MM.1S (cell line): ENCODE measurements at regions not wholly inside any gene's neighbourhood (a gene's known extent, or its start where the extent isn't known, plus 50 kb on each side); places are given as distances from the start of the nearest gene placed in this dataset.

Experiments
- DNase-seq: peaks from one replicate; pipeline ENCODE4 v3.0.0-alpha.2; 2015
- H2AFZ ChIP-seq: fragments of 300-600 bp; sonication (generic); 2 replicates; pipeline ENCODE4 v1.6.0; 2016; ENCODE audit warnings: antibody characterized with exemption, low read length
- H3F3A ChIP-seq: fragments of 300-600 bp; sonication (generic); 2 replicates; pipeline ENCODE4 v1.6.1; 2016; ENCODE audit warnings: mild to moderate bottlenecking, antibody characterized with exemption, low read length, moderate library complexity, mixed read lengths; ENCODE audit not compliant: insufficient read depth
- H3K27ac ChIP-seq: fragments of 300-600 bp; sonication (generic); 2 replicates; pipeline ENCODE4 v1.5.1; 2016; ENCODE audit warnings: mild to moderate bottlenecking, low read length
- H3K27me3 ChIP-seq: fragments of 300-600 bp; sonication (generic); replicated peaks from 2 replicates; pipeline ENCODE4 v1.6.0; 2016; ENCODE audit warnings: low read length; ENCODE audit not compliant: insufficient read depth
- H3K36me3 ChIP-seq: fragments of 300-600 bp; sonication (generic); replicated peaks from 2 replicates; pipeline ENCODE4 v1.6.1; 2016; ENCODE audit warnings: mild to moderate bottlenecking, low read length, mixed read lengths; ENCODE audit not compliant: insufficient read depth
- H3K4me1 ChIP-seq: fragments of 300-600 bp; sonication (generic); 2 replicates; pipeline ENCODE4 v1.6.1; 2016; ENCODE audit warnings: low read length, mixed read lengths
- H3K4me2 ChIP-seq: fragments of 300-600 bp; sonication (generic); 2 replicates; pipeline ENCODE4 v1.6.0; 2016; ENCODE audit warnings: low read depth, low read length
- H3K4me3 ChIP-seq: fragments of 300-600 bp; sonication (generic); 2 replicates; pipeline ENCODE4 v1.5.1; 2016; ENCODE audit warnings: low read length, mixed read lengths
- H3K79me2 ChIP-seq: fragments of 300-600 bp; sonication (generic); 2 replicates; pipeline ENCODE4 v1.6.1; 2016; ENCODE audit warnings: mixed run types, low read length, mixed read lengths
- H3K9ac ChIP-seq: fragments of 300-600 bp; sonication (generic); 2 replicates; pipeline ENCODE4 v1.6.1; 2016; ENCODE audit warnings: low read length, mixed read lengths
- H3K9me2 ChIP-seq: fragments of 300-600 bp; sonication (generic); replicated peaks from 2 replicates; pipeline ENCODE4 v1.6.1; 2016; ENCODE audit warnings: mild to moderate bottlenecking, low read length, mixed read lengths; ENCODE audit not compliant: insufficient read depth
- H3K9me3 ChIP-seq: fragments of 300-600 bp; sonication (generic); replicated peaks from 2 replicates; pipeline ENCODE4 v1.6.1; 2016; ENCODE audit warnings: mild to moderate bottlenecking, low read length, mixed read lengths; ENCODE audit not compliant: insufficient read depth
- H4K20me1 ChIP-seq: fragments of 300-600 bp; sonication (generic); 2 replicates; pipeline ENCODE4 v1.6.1; 2016; ENCODE audit warnings: mild to moderate bottlenecking, low read length, moderate library complexity, mixed read lengths; ENCODE audit not compliant: insufficient read depth
- EZH2 ChIP-seq: fragments of 300-600 bp; sonication (generic); optimal IDR thresholded peaks from 2 replicates; pipeline ENCODE3; 2017; ENCODE audit warnings: low read depth, mild to moderate bottlenecking, antibody characterized with exemption, low read length, mixed read lengths
- EZH2phosphoT487 ChIP-seq: fragments of 300-600 bp; sonication (generic); IDR thresholded peaks from 2 replicates; pipeline ENCODE4 v1.6.1; 2018; ENCODE audit warnings: antibody characterized with exemption, low read length
- TF ChIP-seq, protein P1 (sequence below): fragments of 300-600 bp; sonication (generic); IDR thresholded peaks from 2 replicates; pipeline ENCODE4 v1.5.1; 2016; ENCODE audit warnings: antibody characterized with exemption, low read length, mixed read lengths

GRCh38 chr3:176916777-176917176 lies 280.5 kb downstream of the TBL1XR1 start:
- TF ChIP-seq EZH2 (no peak), EZH2phosphoT487 (no peak)
- TF ChIP-seq, protein P1, sequence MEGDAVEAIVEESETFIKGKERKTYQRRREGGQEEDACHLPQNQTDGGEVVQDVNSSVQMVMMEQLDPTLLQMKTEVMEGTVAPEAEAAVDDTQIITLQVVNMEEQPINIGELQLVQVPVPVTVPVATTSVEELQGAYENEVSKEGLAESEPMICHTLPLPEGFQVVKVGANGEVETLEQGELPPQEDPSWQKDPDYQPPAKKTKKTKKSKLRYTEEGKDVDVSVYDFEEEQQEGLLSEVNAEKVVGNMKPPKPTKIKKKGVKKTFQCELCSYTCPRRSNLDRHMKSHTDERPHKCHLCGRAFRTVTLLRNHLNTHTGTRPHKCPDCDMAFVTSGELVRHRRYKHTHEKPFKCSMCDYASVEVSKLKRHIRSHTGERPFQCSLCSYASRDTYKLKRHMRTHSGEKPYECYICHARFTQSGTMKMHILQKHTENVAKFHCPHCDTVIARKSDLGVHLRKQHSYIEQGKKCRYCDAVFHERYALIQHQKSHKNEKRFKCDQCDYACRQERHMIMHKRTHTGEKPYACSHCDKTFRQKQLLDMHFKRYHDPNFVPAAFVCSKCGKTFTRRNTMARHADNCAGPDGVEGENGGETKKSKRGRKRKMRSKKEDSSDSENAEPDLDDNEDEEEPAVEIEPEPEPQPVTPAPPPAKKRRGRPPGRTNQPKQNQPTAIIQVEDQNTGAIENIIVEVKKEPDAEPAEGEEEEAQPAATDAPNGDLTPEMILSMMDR, result no peak
- Histone ChIP-seq H3K27ac (no peak overlapping the region), H3K4me2 (no peak overlapping the region), H3F3A (no peaks in the 10 kb centered on the region), H3K27me3 (no peaks in the 10 kb centered on the region), H3K9me3 (no peaks in the 10 kb centered on the region; the same call in 1 of the 2 replicates), H2AFZ (no peak overlapping the region), H3K4me1 (no peaks in the 10 kb centered on the region), H3K79me2 (no peaks in the 10 kb centered on the region), H3K9ac (no peak overlapping the region), H3K4me3 (no peak overlapping the region), H4K20me1 (no peaks in the 10 kb centered on the region), H3K9me2 (no peaks in the 10 kb centered on the region), H3K36me3 (no peaks in the 10 kb centered on the region)
- no peak for DNase-seq

GRCh38 chr3:176914764-176915163 lies 282.5 kb downstream of the TBL1XR1 start:
- no peak for TF ChIP-seq EZH2phosphoT487
- Histone ChIP-seq H3K9me2 (no peaks in the 10 kb centered on the region), H2AFZ (no peak overlapping the region), H3K4me1 (no peaks in the 10 kb centered on the region), H3K36me3 (no peaks in the 10 kb centered on the region), H3K27ac (no peak overlapping the region), H3K79me2 (no peaks in the 10 kb centered on the region), H3K4me2 (no peak overlapping the region), H3K9me3 (no peaks in the 10 kb centered on the region), H4K20me1 (no peaks in the 10 kb centered on the region), H3F3A (no peaks in the 10 kb centered on the region), H3K4me3 (no peak overlapping the region), H3K9ac (no peak overlapping the region), H3K27me3 (no peaks in the 10 kb centered on the region)
- DNase-seq, result no peak

GRCh38 chr3:176911579-176911978 lies 285.7 kb downstream of the TBL1XR1 start:
- no peak for TF ChIP-seq EZH2
- no peak for TF ChIP-seq EZH2phosphoT487
- TF ChIP-seq, protein P1, result no peak

DNA sequence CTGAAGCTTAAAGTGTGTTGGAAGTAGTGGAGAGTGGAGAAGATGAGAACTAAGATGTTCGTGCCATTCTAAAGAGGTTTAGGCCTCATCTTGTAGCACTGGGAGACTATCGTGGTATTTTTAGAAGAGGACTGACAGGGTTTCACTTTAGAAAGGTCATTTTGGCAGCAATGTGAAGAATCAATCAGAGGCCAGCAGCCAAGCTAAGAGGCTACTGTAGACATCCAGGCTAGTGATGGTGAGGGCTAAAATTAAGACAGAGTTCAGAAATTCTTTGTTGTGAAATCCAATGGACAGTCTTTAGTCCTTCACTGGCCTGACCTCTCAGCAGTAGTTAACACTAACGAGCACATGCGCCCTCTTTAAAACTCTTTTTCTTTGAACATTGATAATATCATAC lies 288.2 kb downstream of the TBL1XR1 start:
- Histone ChIP-seq H3K4me3 (no peak overlapping the region), H3K36me3 (no peaks in the 10 kb centered on the region), H3F3A (no peaks in the 10 kb centered on the region), H3K79me2 (no peaks in the 10 kb centered on the region), H3K4me1 (no peaks in the 10 kb centered on the region), H2AFZ (no peak overlapping the region), H4K20me1 (no peaks in the 10 kb centered on the region), H3K27me3 (no peaks in the 10 kb centered on the region), H3K4me2 (no peak overlapping the region), H3K9ac (no peak overlapping the region), H3K9me2 (no peaks in the 10 kb centered on the region), H3K9me3 (no peaks in the 10 kb centered on the region), H3K27ac (no peak overlapping the region)
- no peak for DNase-seq
- no peak for TF ChIP-seq EZH2phosphoT487

More at GRCh38 chr3:176911579-176911978, 285.7 kb downstream of the TBL1XR1 start:
- no peaks in the 10 kb centered on the region for H3K9me2 ChIP-seq
- H3K4me1 ChIP-seq, result no peaks in the 10 kb centered on the region
- H3K79me2 ChIP-seq, result no peaks in the 10 kb centered on the region
- no peak overlapping the region for H3K27ac ChIP-seq
- DNase-seq, result no peak
- no peaks in the 10 kb centered on the region for H4K20me1 ChIP-seq
- no peaks in the 10 kb centered on the region for H3K9me3 ChIP-seq
- H3K4me3 ChIP-seq, result no peak overlapping the region
- no peaks in the 10 kb centered on the region for H3F3A ChIP-seq
- H3K36me3 ChIP-seq, result no peaks in the 10 kb centered on the region
- no peaks in the 10 kb centered on the region for H3K27me3 ChIP-seq
- no peak overlapping the region for H3K9ac ChIP-seq
- no peak overlapping the region for H3K4me2 ChIP-seq
- H2AFZ ChIP-seq, result no peak overlapping the region
